GM21367 (cell line): ENCODE measurements at regions not wholly inside any gene's neighbourhood (a gene's known extent, or its start where the extent isn't known, plus 50 kb on each side); places are given as distances from the start of the nearest gene placed in this dataset.
"Not testable (repeated sequence)": the region's sequence is repeated elsewhere in the genome, so short reads cannot be mapped to it uniquely, and the experiment has no call there.

Experiments used
- ATAC-seq: cut with Tn5 transposase; IDR thresholded peaks from one replicate; pipeline ENCODE4 v1.9.1; 2021; ENCODE audit not compliant: unreplicated experiment

GRCh38 chr14:66008631-66009030 lies 477.5 kb upstream of the CCDC196 start:
- no peak for ATAC-seq

GRCh38 chr14:66009089-66009488 lies 477.1 kb upstream of the CCDC196 start:
- ATAC-seq, result no peak

GRCh38 chr14:66010695-66011094 lies 475.5 kb upstream of the CCDC196 start:
- no peak for ATAC-seq

GRCh38 chr14:66011855-66012254 lies 474.3 kb upstream of the CCDC196 start:
- no peak for ATAC-seq

- not testable (repeated sequence) for ATAC-seq
Measured at GRCh38 chr14:66013607-66014006, 472.6 kb upstream of the CCDC196 start.

- no peak for ATAC-seq
Measured at GRCh38 chr14:66015071-66015780, 470.9 kb upstream of the CCDC196 start.

GRCh38 chr14:66017927-66018326 lies 468.2 kb upstream of the CCDC196 start:
- ATAC-seq, result no peak

GRCh38 chr14:66022526-66022925 lies 463.6 kb upstream of the CCDC196 start:
- ATAC-seq, result no peak

GRCh38 chr14:66025779-66026178 lies 460.4 kb upstream of the CCDC196 start:
- no peak for ATAC-seq

GRCh38 chr14:66031981-66032380 lies 454.2 kb upstream of the CCDC196 start:
- not testable (repeated sequence) for ATAC-seq

GRCh38 chr14:66032800-66033199 lies 453.4 kb upstream of the CCDC196 start:
- no peak for ATAC-seq

- ATAC-seq, result no peak
Measured at GRCh38 chr14:66036547-66036946, 449.6 kb upstream of the CCDC196 start.

GRCh38 chr14:66037361-66037760 lies 448.8 kb upstream of the CCDC196 start:
- ATAC-seq, result no peak

GRCh38 chr14:66038212-66038611 lies 448.0 kb upstream of the CCDC196 start:
- ATAC-seq, result no peak

GRCh38 chr14:66038618-66039017 lies 447.6 kb upstream of the CCDC196 start:
- ATAC-seq, result no peak

- no peak for ATAC-seq
Measured at GRCh38 chr14:66039495-66039894, 446.7 kb upstream of the CCDC196 start.

- ATAC-seq, result no peak
Measured at GRCh38 chr14:66041582-66041981, 444.6 kb upstream of the CCDC196 start.

- no peak for ATAC-seq
Measured at GRCh38 chr14:66043921-66044320, 442.2 kb upstream of the CCDC196 start.

- ATAC-seq, result no peak
Measured at GRCh38 chr14:66045572-66046021, 440.6 kb upstream of the CCDC196 start.

GRCh38 chr14:66046035-66046434 lies 440.1 kb upstream of the CCDC196 start:
- no peak for ATAC-seq

- ATAC-seq, result no peak
Measured at GRCh38 chr14:66046591-66046990, 439.6 kb upstream of the CCDC196 start.

- ATAC-seq, result no peak
Measured at GRCh38 chr14:66056268-66056907, 429.8 kb upstream of the CCDC196 start.
